ENCODE measurements at regions not wholly inside any gene's neighbourhood (a gene's known extent, or its start where the extent isn't known, plus 50 kb on each side); places are given as distances from the start of the nearest gene placed in this dataset.

DNA sequence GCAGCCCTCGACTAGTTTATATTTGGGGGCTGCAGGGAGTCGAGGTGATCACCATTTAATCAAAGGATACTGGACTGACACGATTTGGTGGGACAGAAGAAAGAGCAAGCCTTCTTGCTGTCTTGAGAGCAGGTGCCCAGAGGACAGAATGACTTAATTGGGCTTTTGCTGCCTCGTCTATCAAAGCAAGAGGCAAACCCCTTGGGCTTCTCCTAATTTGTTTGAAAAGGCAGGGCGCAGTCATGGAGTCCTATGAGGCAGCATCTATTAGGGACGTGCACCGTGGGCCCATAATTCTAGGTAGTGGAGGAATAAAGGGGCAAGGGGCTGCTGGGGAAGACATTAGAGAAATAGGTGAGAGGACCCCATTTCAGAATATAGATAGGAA lies 1411.3 kb downstream of the TBC1D22A start:
- ChIA-PET CTCF (interaction anchor here (0.6 kb wide), 2 partner anchors 105 to 1299 kb away, joined by 3 to 4 read pairs; no protein-coding TSS in a partner anchor), POLR2A (no interaction called here)
- Histone ChIP-seq H3K4me3 (ENCODE audit: low read depth, low read length) (no peak overlapping the region), H3K9me3 (ENCODE audit: control insufficient read depth, insufficient read depth, low read depth, low read length) (no peaks in the 10 kb centered on the region), H3K27ac (ENCODE audit: extremely low read depth, low read depth, low read length) (no peak overlapping the region), H3K4me1 (ENCODE audit: control insufficient read depth, insufficient read depth, low read length) (no peaks in the 10 kb centered on the region), H3K36me3 (ENCODE audit: control insufficient read depth in 2 of 2, insufficient read depth in 1 of 2, low read length in 2 of 2) (no peaks in the 10 kb centered on the region)
- no peak for TF ChIP-seq ZNF629 (tag by site-specific recombination; IDR thresholded peaks at IDR 0.05)
- TF ChIP-seq, protein P1, sequence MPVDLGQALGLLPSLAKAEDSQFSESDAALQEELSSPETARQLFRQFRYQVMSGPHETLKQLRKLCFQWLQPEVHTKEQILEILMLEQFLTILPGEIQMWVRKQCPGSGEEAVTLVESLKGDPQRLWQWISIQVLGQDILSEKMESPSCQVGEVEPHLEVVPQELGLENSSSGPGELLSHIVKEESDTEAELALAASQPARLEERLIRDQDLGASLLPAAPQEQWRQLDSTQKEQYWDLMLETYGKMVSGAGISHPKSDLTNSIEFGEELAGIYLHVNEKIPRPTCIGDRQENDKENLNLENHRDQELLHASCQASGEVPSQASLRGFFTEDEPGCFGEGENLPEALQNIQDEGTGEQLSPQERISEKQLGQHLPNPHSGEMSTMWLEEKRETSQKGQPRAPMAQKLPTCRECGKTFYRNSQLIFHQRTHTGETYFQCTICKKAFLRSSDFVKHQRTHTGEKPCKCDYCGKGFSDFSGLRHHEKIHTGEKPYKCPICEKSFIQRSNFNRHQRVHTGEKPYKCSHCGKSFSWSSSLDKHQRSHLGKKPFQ (tag by site-specific recombination; IDR thresholded peaks at IDR 0.05) = no peak
- TF ChIP-seq ZNF549 (tag by site-specific recombination; IDR thresholded peaks at IDR 0.05) = no peak
- no peak for TF ChIP-seq SP7 (tag by site-specific recombination; IDR thresholded peaks at IDR 0.05)
- TF ChIP-seq, protein P2, sequence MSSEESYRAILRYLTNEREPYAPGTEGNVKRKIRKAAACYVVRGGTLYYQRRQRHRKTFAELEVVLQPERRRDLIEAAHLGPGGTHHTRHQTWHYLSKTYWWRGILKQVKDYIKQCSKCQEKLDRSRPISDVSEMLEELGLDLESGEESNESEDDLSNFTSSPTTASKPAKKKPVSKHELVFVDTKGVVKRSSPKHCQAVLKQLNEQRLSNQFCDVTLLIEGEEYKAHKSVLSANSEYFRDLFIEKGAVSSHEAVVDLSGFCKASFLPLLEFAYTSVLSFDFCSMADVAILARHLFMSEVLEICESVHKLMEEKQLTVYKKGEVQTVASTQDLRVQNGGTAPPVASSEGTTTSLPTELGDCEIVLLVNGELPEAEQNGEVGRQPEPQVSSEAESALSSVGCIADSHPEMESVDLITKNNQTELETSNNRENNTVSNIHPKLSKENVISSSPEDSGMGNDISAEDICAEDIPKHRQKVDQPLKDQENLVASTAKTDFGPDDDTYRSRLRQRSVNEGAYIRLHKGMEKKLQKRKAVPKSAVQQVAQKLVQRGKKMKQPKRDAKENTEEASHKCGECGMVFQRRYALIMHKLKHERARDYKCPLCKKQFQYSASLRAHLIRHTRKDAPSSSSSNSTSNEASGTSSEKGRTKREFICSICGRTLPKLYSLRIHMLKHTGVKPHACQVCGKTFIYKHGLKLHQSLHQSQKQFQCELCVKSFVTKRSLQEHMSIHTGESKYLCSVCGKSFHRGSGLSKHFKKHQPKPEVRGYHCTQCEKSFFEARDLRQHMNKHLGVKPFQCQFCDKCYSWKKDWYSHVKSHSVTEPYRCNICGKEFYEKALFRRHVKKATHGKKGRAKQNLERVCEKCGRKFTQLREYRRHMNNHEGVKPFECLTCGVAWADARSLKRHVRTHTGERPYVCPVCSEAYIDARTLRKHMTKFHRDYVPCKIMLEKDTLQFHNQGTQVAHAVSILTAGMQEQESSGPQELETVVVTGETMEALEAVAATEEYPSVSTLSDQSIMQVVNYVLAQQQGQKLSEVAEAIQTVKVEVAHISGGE (tag by site-specific recombination; conservative IDR thresholded peaks at IDR 0.05; ENCODE audit: low read depth) = no peak
- no peak for TF ChIP-seq ZNF148 (tag by site-specific recombination; IDR thresholded peaks at IDR 0.05; ENCODE audit: borderline replicate concordance)
- no peak for TF ChIP-seq ZNF488 (tag by site-specific recombination; IDR thresholded peaks at IDR 0.05)
- TF ChIP-seq ZXDB (tag by site-specific recombination; IDR thresholded peaks at IDR 0.05) = no peak
- TF ChIP-seq ZNF274 (IDR thresholded peaks at IDR 0.05; ENCODE audit: low read length) = no peak
- no peak for TF ChIP-seq ZNF274 (tag by site-specific recombination; IDR thresholded peaks at IDR 0.05; ENCODE audit: borderline replicate concordance)
- no peak for TF ChIP-seq ZNF324 (tag by site-specific recombination; IDR thresholded peaks at IDR 0.05)
- TF ChIP-seq ZNF184 (tag by site-specific recombination; IDR thresholded peaks at IDR 0.05) = no peak
- TF ChIP-seq ZNF555 (tag by site-specific recombination; conservative IDR thresholded peaks at IDR 0.05) = no peak
- TF ChIP-seq ZSCAN16 (tag by site-specific recombination; IDR thresholded peaks at IDR 0.05) = no peak
- no peak for TF ChIP-seq YY2 (tag by site-specific recombination; IDR thresholded peaks at IDR 0.05)
- no peak for TF ChIP-seq ZNF791 (tag by site-specific recombination; IDR thresholded peaks at IDR 0.05)
- no peak for TF ChIP-seq ZBTB21 (tag by site-specific recombination; IDR thresholded peaks at IDR 0.05)
- TF ChIP-seq ZBTB20 (tag by site-specific recombination; IDR thresholded peaks at IDR 0.05) = no peak
